ENCODE measurements at regions not wholly inside any gene's neighbourhood (a gene's known extent, or its start where the extent isn't known, plus 50 kb on each side); places are given as distances from the start of the nearest gene placed in this dataset.
A peak's percentile ranks its signal among the peaks of the same experiment; 100 is the strongest.

DNA sequence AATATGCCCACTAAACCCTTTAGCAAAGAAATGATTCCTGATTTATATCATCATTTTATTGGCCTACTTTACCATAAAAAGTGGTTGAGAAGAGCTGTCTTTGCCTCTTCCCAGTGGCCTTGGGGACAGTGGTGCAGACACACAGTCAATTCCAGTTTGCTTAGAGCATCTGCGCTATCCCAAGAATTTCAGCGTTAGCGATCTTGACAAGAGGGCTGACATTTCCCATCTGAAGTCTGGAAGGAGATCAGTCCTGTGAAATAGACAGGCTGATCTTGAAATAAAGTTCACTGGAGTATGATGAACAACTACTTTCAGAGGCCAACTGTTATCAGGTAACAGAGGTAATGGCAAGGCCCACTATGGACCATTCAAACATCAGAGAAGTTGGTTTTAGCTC lies 475.3 kb upstream of the NRP1 start:
- no peak overlapping the region for H3K4me3 ChIP-seq
- ATAC-seq: peak; percentile 38 to 65 (median 46)
- H3K27me3 ChIP-seq (ENCODE audit: insufficient read depth in 3 of 3, low read length in 2 of 3): no peaks in the 10 kb centered on the region
- TF ChIP-seq, protein P1, sequence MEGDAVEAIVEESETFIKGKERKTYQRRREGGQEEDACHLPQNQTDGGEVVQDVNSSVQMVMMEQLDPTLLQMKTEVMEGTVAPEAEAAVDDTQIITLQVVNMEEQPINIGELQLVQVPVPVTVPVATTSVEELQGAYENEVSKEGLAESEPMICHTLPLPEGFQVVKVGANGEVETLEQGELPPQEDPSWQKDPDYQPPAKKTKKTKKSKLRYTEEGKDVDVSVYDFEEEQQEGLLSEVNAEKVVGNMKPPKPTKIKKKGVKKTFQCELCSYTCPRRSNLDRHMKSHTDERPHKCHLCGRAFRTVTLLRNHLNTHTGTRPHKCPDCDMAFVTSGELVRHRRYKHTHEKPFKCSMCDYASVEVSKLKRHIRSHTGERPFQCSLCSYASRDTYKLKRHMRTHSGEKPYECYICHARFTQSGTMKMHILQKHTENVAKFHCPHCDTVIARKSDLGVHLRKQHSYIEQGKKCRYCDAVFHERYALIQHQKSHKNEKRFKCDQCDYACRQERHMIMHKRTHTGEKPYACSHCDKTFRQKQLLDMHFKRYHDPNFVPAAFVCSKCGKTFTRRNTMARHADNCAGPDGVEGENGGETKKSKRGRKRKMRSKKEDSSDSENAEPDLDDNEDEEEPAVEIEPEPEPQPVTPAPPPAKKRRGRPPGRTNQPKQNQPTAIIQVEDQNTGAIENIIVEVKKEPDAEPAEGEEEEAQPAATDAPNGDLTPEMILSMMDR (IDR thresholded peaks at IDR 0.05): no peak
- H3K9me3 ChIP-seq: no peaks in the 10 kb centered on the region
- intact Hi-C loops (cut with DNase I): no loop called here
- H3K27ac ChIP-seq: peak overlapping the region; percentile 85
- peaks cover 31% of the 10 kb centered on the region for H3K4me1 ChIP-seq
- no peaks in the 10 kb centered on the region for H3K36me3 ChIP-seq (ENCODE audit: insufficient read depth in 1 of 2, low read depth in 1 of 2)
- WGBS, 3 donors: 24 to 39% (median 36%) methylated on average over 3 of the region's 3 CpGs
- DNase-seq: no peak

DNA sequence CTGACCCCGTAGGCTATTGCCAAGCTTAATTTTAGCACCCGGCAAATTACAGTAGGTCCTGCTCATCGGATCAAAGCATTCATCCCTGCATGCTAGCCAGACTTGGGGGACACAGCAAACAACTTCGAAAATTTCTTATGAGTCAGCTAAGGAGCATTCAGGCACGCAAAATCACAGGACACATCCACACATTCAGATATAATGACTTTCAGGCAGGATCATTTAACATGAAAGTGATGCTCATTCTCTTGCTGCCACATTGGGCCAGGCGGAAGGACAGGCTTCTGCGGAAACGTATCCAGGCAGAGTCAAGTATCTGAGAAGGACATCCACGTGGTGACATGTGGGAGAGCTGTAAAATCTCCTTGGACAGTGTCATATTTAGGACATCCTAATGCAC lies 474.0 kb upstream of the NRP1 start:
- no peaks in the 10 kb centered on the region for H3K27me3 ChIP-seq (ENCODE audit: insufficient read depth in 3 of 3, low read length in 2 of 3)
- ATAC-seq (peak; percentile 84 to 90 (median 87)), DNase-seq (peak in 1 of 2 donors; percentile 57)
- H3K4me1 ChIP-seq: peaks cover 41% of the 10 kb centered on the region
- TF ChIP-seq, protein P1 (IDR thresholded peaks at IDR 0.05): no peak
- H3K4me3 ChIP-seq: no peak overlapping the region
- intact Hi-C loops (cut with DNase I): no loop called here
- H3K27ac ChIP-seq: peak overlapping the region; percentile 85
- H3K9me3 ChIP-seq: no peaks in the 10 kb centered on the region
- no peaks in the 10 kb centered on the region for H3K36me3 ChIP-seq (ENCODE audit: insufficient read depth in 1 of 2, low read depth in 1 of 2)
- 34 to 51% (median 40%) methylated on average over 9 of the region's 9 CpGs for WGBS, 3 donors

GRCh38 chr10:33807531-33808359 lies 473.3 kb upstream of the NRP1 start:
- Histone ChIP-seq H3K27ac (peak overlapping the region; percentile 85), H3K36me3 (ENCODE audit: insufficient read depth in 1 of 2, low read depth in 1 of 2) (no peaks in the 10 kb centered on the region), H3K27me3 (ENCODE audit: insufficient read depth in 3 of 3, low read length in 2 of 3) (no peaks in the 10 kb centered on the region), H3K4me1 (peaks cover 48% of the 10 kb centered on the region), H3K9me3 (no peaks in the 10 kb centered on the region), H3K4me3 (no peak overlapping the region)
- TF ChIP-seq, protein P1 (IDR thresholded peaks at IDR 0.05): no peak
- peak; percentile 12 to 73 (median 38) for ATAC-seq
- WGBS, 3 donors: 38 to 56% (median 45%) methylated on average over 11 of the region's 11 CpGs
- intact Hi-C loops (cut with DNase I): no loop called here
- DNase-seq: no peak

DNA sequence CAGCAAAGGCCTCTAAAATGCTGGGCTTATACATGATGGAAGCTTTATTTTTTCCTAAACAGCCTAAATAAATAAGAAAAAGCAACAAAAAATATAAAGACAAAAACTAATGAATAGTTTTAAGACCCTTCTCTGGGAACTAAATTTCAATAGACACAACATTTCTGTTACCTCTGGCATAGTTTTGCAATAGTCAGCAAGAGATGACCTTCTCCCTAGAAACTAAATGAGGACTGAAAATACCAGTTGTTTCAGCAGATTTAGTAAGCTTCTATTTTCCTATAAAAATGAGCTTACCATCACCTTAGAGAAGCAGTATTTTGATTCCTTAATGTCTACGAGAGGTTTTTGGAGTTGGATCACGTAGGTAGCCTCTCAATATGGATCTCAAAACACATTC lies 471.4 kb upstream of the NRP1 start:
- DNase-seq: no peak
- TF ChIP-seq, protein P1 (IDR thresholded peaks at IDR 0.05): no peak
- WGBS, 3 donors: 96 to 99% (median 98%) methylated on average over 2 of the region's 2 CpGs
- Histone ChIP-seq H3K27ac (no peak overlapping the region), H3K9me3 (no peaks in the 10 kb centered on the region), H3K36me3 (ENCODE audit: insufficient read depth in 1 of 2, low read depth in 1 of 2) (no peaks in the 10 kb centered on the region), H3K4me3 (no peak overlapping the region), H3K4me1 (peaks cover 66% of the 10 kb centered on the region), H3K27me3 (ENCODE audit: insufficient read depth in 3 of 3, low read length in 2 of 3) (no peaks in the 10 kb centered on the region)
- ATAC-seq: no peak
- intact Hi-C loops (cut with DNase I): no loop called here

Data from psoas muscle (tissue), 7 donors.